ENCODE measurements at regions not wholly inside any gene's neighbourhood (a gene's known extent, or its start where the extent isn't known, plus 50 kb on each side); places are given as distances from the start of the nearest gene placed in this dataset.

DNA sequence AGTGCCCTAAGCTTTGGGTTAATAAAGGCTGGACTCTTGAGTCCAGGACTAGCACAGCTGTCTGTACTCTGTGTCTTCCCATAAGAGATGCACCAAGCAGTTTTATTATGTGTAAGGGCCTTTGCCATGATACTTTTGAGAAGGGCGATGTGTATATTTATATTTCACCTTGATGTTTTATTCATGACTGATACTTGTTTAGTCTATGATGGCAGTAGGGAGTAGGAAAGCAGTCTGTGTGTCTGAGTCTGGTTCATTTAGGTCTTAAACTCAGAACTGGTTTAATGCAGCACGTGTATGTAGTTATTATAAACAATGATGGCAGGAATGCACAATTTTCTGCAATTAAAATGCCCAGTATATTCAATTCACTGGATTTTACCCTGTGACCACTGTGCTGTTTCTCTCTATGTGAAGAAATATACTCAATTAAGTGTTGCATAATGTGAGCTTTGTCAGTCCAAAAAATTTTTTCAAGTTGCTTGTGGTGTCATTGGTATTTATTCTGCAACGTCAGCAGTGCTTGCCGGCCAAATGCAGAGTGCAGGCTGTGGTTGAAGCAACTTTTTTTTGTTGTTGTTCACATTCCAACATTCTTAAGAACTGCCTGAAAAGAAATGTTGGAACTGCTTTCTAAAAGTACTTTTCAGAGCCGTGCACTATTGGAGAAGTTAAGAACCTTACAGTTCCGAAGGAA, 423.7 kb upstream of the SEMA6D start:
- H3K9ac ChIP-seq (ENCODE audit: low read length): no peak overlapping the region
- no peaks in the 10 kb centered on the region for H3K9me3 ChIP-seq (ENCODE audit: control extremely low read depth in 1 of 3, control insufficient read depth in 2 of 3, insufficient read depth in 1 of 3, low read length in 2 of 3)
- no peaks in the 10 kb centered on the region for H3K9me3 Mint-ChIP-seq (ENCODE audit: insufficient read depth)
- no peak overlapping the region for H3K4me3 ChIP-seq (ENCODE audit: control extremely low read depth in 1 of 5, extremely low read depth in 1 of 5, insufficient read depth in 1 of 5, low read depth in 2 of 5, low read length in 4 of 5)
- no peaks in the 10 kb centered on the region for H4K20me1 ChIP-seq (ENCODE audit: control insufficient read depth, insufficient read depth, low read length, poor library complexity, severe bottlenecking)
- H3K27me3 ChIP-seq (replicated peaks in 1 of 4; ENCODE audit: control extremely low read depth in 1 of 4, control insufficient read depth in 3 of 4, insufficient read depth in 4 of 4, low read length in 3 of 4): no peaks in the 10 kb centered on the region
- H3K4me1 Mint-ChIP-seq: no peaks in the 10 kb centered on the region
- H3K79me2 ChIP-seq (ENCODE audit: control insufficient read depth, insufficient read depth, low read length): no peaks in the 10 kb centered on the region
- no peaks in the 10 kb centered on the region for H3K36me3 ChIP-seq (replicated peaks in 1 of 2; ENCODE audit: control extremely low read depth in 1 of 2, control insufficient read depth in 1 of 2, extremely low read depth in 1 of 2, insufficient read depth in 2 of 2, low read length in 1 of 2)
- WGBS (ENCODE audit: insufficient coverage): no CpG with 5 or more reads among the region's 6 CpGs
- CTCF ChIA-PET: no interaction called here
- POLR2A ChIA-PET: no interaction called here
- intact Hi-C loops (cut with micrococcal nuclease): no loop called here
- H3K27ac Mint-ChIP-seq: no peak overlapping the region
- TF ChIP-seq EZH2 (IDR thresholded peaks at IDR 0.05; ENCODE audit: borderline replicate concordance, insufficient read depth, low read depth, low read length, poor library complexity, severe bottlenecking): no peak
- TF ChIP-seq, protein P1, sequence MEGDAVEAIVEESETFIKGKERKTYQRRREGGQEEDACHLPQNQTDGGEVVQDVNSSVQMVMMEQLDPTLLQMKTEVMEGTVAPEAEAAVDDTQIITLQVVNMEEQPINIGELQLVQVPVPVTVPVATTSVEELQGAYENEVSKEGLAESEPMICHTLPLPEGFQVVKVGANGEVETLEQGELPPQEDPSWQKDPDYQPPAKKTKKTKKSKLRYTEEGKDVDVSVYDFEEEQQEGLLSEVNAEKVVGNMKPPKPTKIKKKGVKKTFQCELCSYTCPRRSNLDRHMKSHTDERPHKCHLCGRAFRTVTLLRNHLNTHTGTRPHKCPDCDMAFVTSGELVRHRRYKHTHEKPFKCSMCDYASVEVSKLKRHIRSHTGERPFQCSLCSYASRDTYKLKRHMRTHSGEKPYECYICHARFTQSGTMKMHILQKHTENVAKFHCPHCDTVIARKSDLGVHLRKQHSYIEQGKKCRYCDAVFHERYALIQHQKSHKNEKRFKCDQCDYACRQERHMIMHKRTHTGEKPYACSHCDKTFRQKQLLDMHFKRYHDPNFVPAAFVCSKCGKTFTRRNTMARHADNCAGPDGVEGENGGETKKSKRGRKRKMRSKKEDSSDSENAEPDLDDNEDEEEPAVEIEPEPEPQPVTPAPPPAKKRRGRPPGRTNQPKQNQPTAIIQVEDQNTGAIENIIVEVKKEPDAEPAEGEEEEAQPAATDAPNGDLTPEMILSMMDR (IDR thresholded peaks at IDR 0.05): no peak
- H3K4me2 ChIP-seq (replicated peaks; ENCODE audit: low read depth, low read length, poor library complexity, severe bottlenecking): no peak overlapping the region
- no peaks in the 10 kb centered on the region for H3K4me1 ChIP-seq (ENCODE audit: control insufficient read depth in 2 of 2, insufficient read depth in 2 of 2, low read length in 2 of 2)
- no peak for ATAC-seq (ENCODE audit: low read depth)
- DNase-seq: no peak
- no peaks in the 10 kb centered on the region for H3K27me3 Mint-ChIP-seq
- H2AFZ ChIP-seq (ENCODE audit: insufficient read depth, low read depth, low read length, poor library complexity, severe bottlenecking): no peak overlapping the region
- H3K27ac ChIP-seq (ENCODE audit: low read length in 2 of 2): no peak overlapping the region
- H3K4me3 Mint-ChIP-seq: no peak overlapping the region

DNA sequence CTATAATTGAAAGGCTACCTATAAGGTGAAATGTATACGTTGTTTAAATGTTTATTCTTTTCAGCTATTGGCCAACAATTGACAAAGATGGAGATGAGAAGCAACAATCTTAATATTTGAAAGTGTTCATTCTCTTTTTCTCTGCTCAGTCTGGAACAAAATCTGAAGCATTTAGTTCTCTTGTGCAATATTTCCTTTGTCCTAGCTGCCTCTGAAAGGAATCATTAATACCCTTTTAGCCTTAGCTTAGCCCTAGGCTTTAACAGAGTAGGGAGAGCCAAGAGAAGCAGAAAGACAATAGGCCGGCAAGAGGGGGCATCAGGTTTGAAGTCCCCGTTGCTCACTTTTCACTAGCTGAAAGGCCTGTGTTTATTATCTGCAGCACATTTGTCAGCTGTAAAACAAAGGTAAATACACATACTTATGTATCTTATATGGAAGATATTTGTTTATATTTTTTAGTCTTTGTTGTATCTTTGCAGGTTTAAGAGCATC, 422.5 kb upstream of the SEMA6D start:
- no peak overlapping the region for H2AFZ ChIP-seq (ENCODE audit: insufficient read depth, low read depth, low read length, poor library complexity, severe bottlenecking)
- H4K20me1 ChIP-seq (ENCODE audit: control insufficient read depth, insufficient read depth, low read length, poor library complexity, severe bottlenecking): no peaks in the 10 kb centered on the region
- intact Hi-C loops (cut with micrococcal nuclease): no loop called here
- H3K27ac Mint-ChIP-seq: no peak overlapping the region
- no peaks in the 10 kb centered on the region for H3K9me3 Mint-ChIP-seq (ENCODE audit: insufficient read depth)
- no CpG with 5 or more reads among the region's 3 CpGs for WGBS (ENCODE audit: insufficient coverage)
- TF ChIP-seq EZH2 (IDR thresholded peaks at IDR 0.05; ENCODE audit: borderline replicate concordance, insufficient read depth, low read depth, low read length, poor library complexity, severe bottlenecking): no peak
- TF ChIP-seq, protein P1 (IDR thresholded peaks at IDR 0.05): no peak
- no peaks in the 10 kb centered on the region for H3K4me1 Mint-ChIP-seq
- ATAC-seq (ENCODE audit: low read depth) (no peak), DNase-seq (no peak)
- ChIA-PET POLR2A (no interaction called here), CTCF (interaction anchor here (0.5 kb wide), 1 partner anchor 181 kb away, joined by 3 read pairs; no protein-coding TSS in a partner anchor)
- no peak overlapping the region for H3K4me2 ChIP-seq (replicated peaks; ENCODE audit: low read depth, low read length, poor library complexity, severe bottlenecking)
- H3K9me3 ChIP-seq (ENCODE audit: control extremely low read depth in 1 of 3, control insufficient read depth in 2 of 3, insufficient read depth in 1 of 3, low read length in 2 of 3): no peaks in the 10 kb centered on the region
- no peaks in the 10 kb centered on the region for H3K4me1 ChIP-seq (ENCODE audit: control insufficient read depth in 2 of 2, insufficient read depth in 2 of 2, low read length in 2 of 2)
- H3K36me3 ChIP-seq (replicated peaks in 1 of 2; ENCODE audit: control extremely low read depth in 1 of 2, control insufficient read depth in 1 of 2, extremely low read depth in 1 of 2, insufficient read depth in 2 of 2, low read length in 1 of 2): no peaks in the 10 kb centered on the region
- H3K9ac ChIP-seq (ENCODE audit: low read length): no peak overlapping the region
- no peaks in the 10 kb centered on the region for H3K79me2 ChIP-seq (ENCODE audit: control insufficient read depth, insufficient read depth, low read length)
- H3K4me3 Mint-ChIP-seq: no peak overlapping the region
- H3K27me3 Mint-ChIP-seq: no peaks in the 10 kb centered on the region
- H3K27me3 ChIP-seq (replicated peaks in 1 of 4; ENCODE audit: control extremely low read depth in 1 of 4, control insufficient read depth in 3 of 4, insufficient read depth in 4 of 4, low read length in 3 of 4): no peaks in the 10 kb centered on the region
- no peak overlapping the region for H3K4me3 ChIP-seq (ENCODE audit: control extremely low read depth in 1 of 5, extremely low read depth in 1 of 5, insufficient read depth in 1 of 5, low read depth in 2 of 5, low read length in 4 of 5)
- H3K27ac ChIP-seq (ENCODE audit: low read length in 2 of 2): no peak overlapping the region

All from B cell (primary cell).